Skeletal muscle tissue (tissue), 3 donors: ENCODE measurements at regions not wholly inside any gene's neighbourhood (a gene's known extent, or its start where the extent isn't known, plus 50 kb on each side); places are given as distances from the start of the nearest gene placed in this dataset.
"Not testable (repeated sequence)": the region's sequence is repeated elsewhere in the genome, so short reads cannot be mapped to it uniquely, and the experiment has no call there.

Source experiments
- H3K27ac ChIP-seq: one replicate; pipeline ENCODE4 v1.7.0; 2013; ENCODE audit warnings: mild to moderate bottlenecking, low read depth, low read length, inconsistent platforms
- H3K27me3 ChIP-seq, 3 donors: one replicate each; pipeline ENCODE4 v1.7.0; 2013; ENCODE audit warnings: low read length in 3 of 3; ENCODE audit not compliant: control insufficient read depth in 3 of 3, insufficient read depth in 3 of 3
- H3K36me3 ChIP-seq, 3 donors: one replicate each; pipeline ENCODE4 v1.7.0; 2013; ENCODE audit warnings: low read length in 3 of 3; ENCODE audit not compliant: control insufficient read depth in 3 of 3, insufficient read depth in 3 of 3
- H3K4me1 ChIP-seq, 3 donors: one replicate each; pipeline ENCODE4 v1.7.0; 2013; ENCODE audit warnings: low read length in 3 of 3, mild to moderate bottlenecking in 3 of 3; ENCODE audit not compliant: control insufficient read depth in 3 of 3, insufficient read depth in 3 of 3
- H3K4me3 ChIP-seq, 3 donors: one replicate each; pipeline ENCODE4 v1.7.0; 2013; ENCODE audit warnings: low read length in 3 of 3
- H3K9ac ChIP-seq, 3 donors: one replicate each; pipeline ENCODE4 v1.7.0; 2013; ENCODE audit warnings: low read length in 3 of 3, mild to moderate bottlenecking in 3 of 3, moderate library complexity in 2 of 3, low read depth in 1 of 3
- H3K9me3 ChIP-seq, 3 donors: one replicate each; pipeline ENCODE4 v1.7.0; 2013; ENCODE audit warnings: low read length in 3 of 3; ENCODE audit not compliant: control insufficient read depth in 3 of 3
- donor health status: Osteomylitis.

GRCh38 chr14:66010695-66011094 lies 475.5 kb upstream of the CCDC196 start:
- Histone ChIP-seq H3K9ac (no peak overlapping the region), H3K27ac (no peak overlapping the region), H3K9me3 (no peaks in the 10 kb centered on the region)

GRCh38 chr14:66011855-66012254 lies 474.3 kb upstream of the CCDC196 start:
- Histone ChIP-seq H3K27me3 (no peaks in the 10 kb centered on the region), H3K9me3 (no peaks in the 10 kb centered on the region), H3K27ac (no peak overlapping the region), H3K9ac (no peak overlapping the region), H3K4me3 (no peak overlapping the region), H3K4me1 (no peaks in the 10 kb centered on the region), H3K36me3 (no peaks in the 10 kb centered on the region)

More at GRCh38 chr14:66010695-66011094, 475.5 kb upstream of the CCDC196 start:
- H3K4me3 ChIP-seq, result no peak overlapping the region
- no peaks in the 10 kb centered on the region for H3K36me3 ChIP-seq
- H3K27me3 ChIP-seq, result no peaks in the 10 kb centered on the region
- no peaks in the 10 kb centered on the region for H3K4me1 ChIP-seq

GRCh38 chr14:66013607-66014006 lies 472.6 kb upstream of the CCDC196 start:
- H3K9me3 ChIP-seq, H3K9ac ChIP-seq, H3K27me3 ChIP-seq, H3K36me3 ChIP-seq, H3K4me3 ChIP-seq, H3K27ac ChIP-seq, H3K4me1 ChIP-seq: not testable (repeated sequence)

GRCh38 chr14:66015071-66015780 lies 470.9 kb upstream of the CCDC196 start:
- Histone ChIP-seq H3K27ac (no peak overlapping the region), H3K4me3 (no peak overlapping the region)

GRCh38 chr14:66017927-66018326 lies 468.2 kb upstream of the CCDC196 start:
- H3K4me3 ChIP-seq, result no peak overlapping the region
- no peak overlapping the region for H3K9ac ChIP-seq
- H3K27ac ChIP-seq, result no peak overlapping the region
- H3K36me3 ChIP-seq, result no peaks in the 10 kb centered on the region
- H3K9me3 ChIP-seq, result no peaks in the 10 kb centered on the region
- no peaks in the 10 kb centered on the region for H3K27me3 ChIP-seq
- H3K4me1 ChIP-seq, result no peaks in the 10 kb centered on the region

More at GRCh38 chr14:66015071-66015780, 470.9 kb upstream of the CCDC196 start:
- Histone ChIP-seq H3K36me3 (no peaks in the 10 kb centered on the region), H3K27me3 (no peaks in the 10 kb centered on the region), H3K9ac (no peak overlapping the region), H3K9me3 (no peaks in the 10 kb centered on the region), H3K4me1 (no peaks in the 10 kb centered on the region)

- H3K27ac ChIP-seq, result no peak overlapping the region
- H3K27me3 ChIP-seq, result no peaks in the 10 kb centered on the region
- no peaks in the 10 kb centered on the region for H3K36me3 ChIP-seq
- H3K4me3 ChIP-seq, result no peak overlapping the region
- H3K9me3 ChIP-seq, result no peaks in the 10 kb centered on the region
- no peaks in the 10 kb centered on the region for H3K4me1 ChIP-seq
- no peak overlapping the region for H3K9ac ChIP-seq
These were observed 463.6 kb upstream of the CCDC196 start for GRCh38 chr14:66022526-66022925.

GRCh38 chr14:66025779-66026178 lies 460.4 kb upstream of the CCDC196 start:
- H3K27ac ChIP-seq, result no peak overlapping the region

GRCh38 chr14:66031981-66032380 lies 454.2 kb upstream of the CCDC196 start:
- H3K27me3 ChIP-seq, H3K4me3 ChIP-seq, H3K36me3 ChIP-seq: not testable (repeated sequence)

More at GRCh38 chr14:66025779-66026178, 460.4 kb upstream of the CCDC196 start:
- no peaks in the 10 kb centered on the region for H3K36me3 ChIP-seq
- H3K9ac ChIP-seq, result no peak overlapping the region
- H3K9me3 ChIP-seq, result no peaks in the 10 kb centered on the region
- no peak overlapping the region for H3K4me3 ChIP-seq
- no peaks in the 10 kb centered on the region for H3K27me3 ChIP-seq
- H3K4me1 ChIP-seq, result no peaks in the 10 kb centered on the region

GRCh38 chr14:66032800-66033199 lies 453.4 kb upstream of the CCDC196 start:
- Histone ChIP-seq H3K4me3 (no peak overlapping the region), H3K27me3 (no peaks in the 10 kb centered on the region), H3K4me1 (peaks cover 0 to under 1% (median 0%) of the 10 kb centered on the region in 3 donors), H3K36me3 (no peaks in the 10 kb centered on the region), H3K27ac (no peak overlapping the region), H3K9me3 (no peaks in the 10 kb centered on the region), H3K9ac (no peak overlapping the region)

More at GRCh38 chr14:66031981-66032380, 454.2 kb upstream of the CCDC196 start:
- H3K9me3 ChIP-seq, H3K4me1 ChIP-seq, H3K27ac ChIP-seq, H3K9ac ChIP-seq: not testable (repeated sequence)

- Histone ChIP-seq H3K9ac (no peak overlapping the region), H3K9me3 (no peaks in the 10 kb centered on the region), H3K27ac (no peak overlapping the region), H3K4me3 (no peak overlapping the region), H3K27me3 (no peaks in the 10 kb centered on the region), H3K4me1 (peaks cover 0 to 5% (median 3%) of the 10 kb centered on the region in 3 donors), H3K36me3 (no peaks in the 10 kb centered on the region)
These were observed 449.6 kb upstream of the CCDC196 start for GRCh38 chr14:66036547-66036946.
